ENCODE measurements at regions not wholly inside any gene's neighbourhood (a gene's known extent, or its start where the extent isn't known, plus 50 kb on each side); places are given as distances from the start of the nearest gene placed in this dataset.

DNA sequence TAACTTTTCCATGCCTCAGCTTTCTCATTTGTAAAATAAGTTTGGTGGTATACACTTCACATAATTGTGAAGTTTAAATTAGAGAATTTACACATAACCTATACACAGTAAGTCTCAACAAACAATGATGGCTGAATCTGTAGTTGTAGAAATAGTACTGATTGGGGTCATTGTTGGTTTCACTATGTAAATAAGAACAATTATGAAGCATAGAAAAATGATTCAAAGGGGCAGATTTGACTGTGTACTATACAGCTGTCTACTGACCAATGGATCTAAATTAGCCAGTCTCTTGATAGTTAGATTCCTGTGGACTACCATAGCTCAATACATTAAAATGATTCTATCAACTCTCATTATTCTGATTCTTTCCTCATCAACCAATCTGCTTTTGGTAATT, 181.1 kb upstream of the STXBP5 start:
- Histone ChIP-seq H3K4me1 (ENCODE audit: low read depth) (no peaks in the 10 kb centered on the region), H3K27ac (no peak overlapping the region), H3K27me3 (no peaks in the 10 kb centered on the region), H3K4me3 (no peak overlapping the region), H3K36me3 (no peaks in the 10 kb centered on the region), H3K9me3 (ENCODE audit: low read depth) (no peaks in the 10 kb centered on the region)
- no peak for TF ChIP-seq CTCF (IDR thresholded peaks at IDR 0.05; ENCODE audit: low read depth, low read length)
- no peak for DNase-seq (ENCODE audit: low read depth in 1 of 2, low spot score in 1 of 2)

GRCh38 chr6:147023581-147023980, 180.6 kb upstream of the STXBP5 start:
- H3K4me3 ChIP-seq: no peak overlapping the region
- no peak for TF ChIP-seq CTCF (IDR thresholded peaks at IDR 0.05; ENCODE audit: low read depth, low read length)
- H3K9me3 ChIP-seq (ENCODE audit: low read depth): no peaks in the 10 kb centered on the region
- no peaks in the 10 kb centered on the region for H3K36me3 ChIP-seq
- DNase-seq (ENCODE audit: low read depth in 1 of 2, low spot score in 1 of 2): no peak
- no peaks in the 10 kb centered on the region for H3K4me1 ChIP-seq (ENCODE audit: low read depth)
- no peaks in the 10 kb centered on the region for H3K27me3 ChIP-seq
- no peak overlapping the region for H3K27ac ChIP-seq

DNA sequence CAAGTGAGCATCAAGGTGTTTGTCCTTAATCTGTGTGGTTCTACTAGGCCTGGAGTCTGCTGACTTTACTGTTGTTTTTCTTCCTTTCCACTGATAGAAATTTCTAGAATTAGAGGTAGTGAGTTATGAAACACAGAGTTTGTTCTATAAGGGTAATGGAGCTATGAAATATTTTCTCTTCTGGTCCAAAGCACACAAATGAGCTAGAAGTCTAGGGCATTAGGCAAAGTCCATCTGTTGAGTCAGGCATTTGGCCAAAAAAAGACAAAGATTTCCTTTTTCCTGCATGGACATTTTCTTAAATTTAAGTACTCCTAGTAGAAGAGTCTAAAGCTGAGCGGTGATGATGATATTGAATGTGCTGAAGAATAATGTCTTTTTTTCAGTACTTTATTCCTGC, 174.3 kb upstream of the STXBP5 start:
- Histone ChIP-seq H3K36me3 (no peaks in the 10 kb centered on the region), H3K9me3 (ENCODE audit: low read depth) (no peaks in the 10 kb centered on the region), H3K4me3 (no peak overlapping the region), H3K27me3 (no peaks in the 10 kb centered on the region), H3K27ac (no peak overlapping the region), H3K4me1 (ENCODE audit: low read depth) (no peaks in the 10 kb centered on the region)
- TF ChIP-seq CTCF (IDR thresholded peaks at IDR 0.05; ENCODE audit: low read depth, low read length): no peak
- DNase-seq (ENCODE audit: low read depth in 1 of 2, low spot score in 1 of 2): no peak

DNA sequence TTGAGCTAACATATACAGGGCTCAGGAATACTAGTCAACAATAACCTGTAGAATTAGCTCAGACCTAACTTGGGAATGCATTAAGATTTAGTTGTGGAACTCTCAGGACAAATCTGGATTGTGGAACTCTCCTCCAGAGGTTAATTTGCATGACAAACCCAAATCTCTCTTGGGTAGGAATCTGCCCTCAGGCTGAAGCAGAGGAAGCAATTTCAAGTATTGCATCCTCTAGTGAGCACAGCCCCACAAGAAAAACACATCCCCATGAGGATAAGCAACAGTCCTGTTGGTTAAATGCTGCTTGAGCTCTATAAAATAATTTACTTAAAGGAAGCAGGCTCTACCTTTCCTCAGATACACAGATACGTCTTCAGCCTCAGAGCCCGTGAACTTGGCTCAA, 170.9 kb upstream of the STXBP5 start:
- Histone ChIP-seq H3K27ac (no peak overlapping the region), H3K36me3 (no peaks in the 10 kb centered on the region), H3K27me3 (no peaks in the 10 kb centered on the region), H3K4me3 (no peak overlapping the region), H3K9me3 (ENCODE audit: low read depth) (no peaks in the 10 kb centered on the region), H3K4me1 (ENCODE audit: low read depth) (no peaks in the 10 kb centered on the region)
- no peak for DNase-seq (ENCODE audit: low read depth in 1 of 2, low spot score in 1 of 2)
- TF ChIP-seq CTCF (IDR thresholded peaks at IDR 0.05; ENCODE audit: low read depth, low read length): no peak

DNA sequence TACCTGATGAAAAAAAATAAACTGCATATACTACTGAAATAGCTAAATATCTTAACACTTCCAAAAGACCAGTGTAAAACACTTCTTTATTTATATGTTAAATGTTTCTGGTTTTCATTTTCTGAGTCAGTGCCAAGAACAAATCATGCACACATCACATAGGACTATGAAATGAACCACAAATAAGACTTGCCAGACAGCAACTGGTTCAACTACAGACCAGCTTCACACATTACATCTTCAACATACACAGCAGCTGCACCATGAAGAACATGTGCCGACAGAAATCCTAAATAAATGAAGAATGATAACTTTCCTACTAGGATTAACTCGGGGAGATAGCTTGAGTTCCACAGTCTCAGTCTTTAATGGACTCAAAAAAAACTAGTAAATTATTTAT, 168.3 kb upstream of the STXBP5 start:
- Histone ChIP-seq H3K4me1 (ENCODE audit: low read depth) (no peaks in the 10 kb centered on the region), H3K27me3 (no peaks in the 10 kb centered on the region), H3K9me3 (ENCODE audit: low read depth) (no peaks in the 10 kb centered on the region), H3K36me3 (no peaks in the 10 kb centered on the region), H3K4me3 (no peak overlapping the region), H3K27ac (no peak overlapping the region)
- TF ChIP-seq CTCF (IDR thresholded peaks at IDR 0.05; ENCODE audit: low read depth, low read length): no peak
- peak in 1 of 2 donors; percentile 36 for DNase-seq (ENCODE audit: low read depth in 1 of 2, low spot score in 1 of 2)

DNA sequence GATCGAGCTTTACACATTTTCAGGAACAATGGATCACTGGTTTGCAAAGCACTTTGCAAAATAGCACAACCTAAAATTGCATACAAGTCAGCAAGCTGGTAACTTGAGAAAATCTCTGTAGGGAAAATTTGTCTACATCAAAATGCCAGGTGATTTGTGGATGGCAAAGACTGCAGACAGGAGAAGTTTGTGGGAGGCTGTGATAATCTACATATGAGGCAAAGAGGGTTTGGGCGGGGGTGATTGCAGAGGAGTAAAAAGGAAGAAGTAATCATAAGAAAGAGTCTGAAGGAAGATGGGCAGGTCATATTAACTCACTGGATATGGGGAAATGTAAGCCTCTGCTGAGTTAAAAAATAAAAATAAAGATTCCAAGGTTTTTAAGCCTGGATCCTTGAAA, 166.3 kb upstream of the STXBP5 start:
- no peaks in the 10 kb centered on the region for H3K27me3 ChIP-seq
- H3K36me3 ChIP-seq: no peaks in the 10 kb centered on the region
- H3K4me3 ChIP-seq: no peak overlapping the region
- no peak for TF ChIP-seq CTCF (IDR thresholded peaks at IDR 0.05; ENCODE audit: low read depth, low read length)
- H3K9me3 ChIP-seq (ENCODE audit: low read depth): no peaks in the 10 kb centered on the region
- H3K27ac ChIP-seq: no peak overlapping the region
- no peaks in the 10 kb centered on the region for H3K4me1 ChIP-seq (ENCODE audit: low read depth)
- DNase-seq (ENCODE audit: low read depth in 1 of 2, low spot score in 1 of 2): no peak

Data from cardiac muscle cell (in vitro differentiated cells and primary cell).